Heart right ventricle (tissue), 16 donors: ENCODE measurements at regions not wholly inside any gene's neighbourhood (a gene's known extent, or its start where the extent isn't known, plus 50 kb on each side); places are given as distances from the start of the nearest gene placed in this dataset.

Experiments
- ATAC-seq, 8 donors: fragments of 200-7000 bp; cut with Tn5 transposase; one replicate each; pipeline ENCODE4 v1.9.1; 2020; ENCODE audit warnings: mild to moderate bottlenecking in 8 of 8, moderate library complexity in 8 of 8, moderate number of reproducible peaks in 1 of 8
- DNase-seq, 2 donors: peaks; one replicate each; pipeline ENCODE4 v3.0.0-alpha.2; 2020
- H3K27ac ChIP-seq, 10 donors: fragments of 200-600 bp; sonication (generic) in 2 of 10; one replicate each; pipeline versions ENCODE4 v1.5.0 to v1.8.0; 2020 to 2022; ENCODE audit warnings: mild to moderate bottlenecking in 3 of 10
- H3K27me3 ChIP-seq, 7 donors: fragments of 200-600 bp; one replicate each; pipeline ENCODE4 v1.8.0; 2021 to 2022; ENCODE audit warnings: mild to moderate bottlenecking in 2 of 7
- H3K36me3 ChIP-seq, 9 donors: fragments of 200-600 bp; sonication (generic) in 1 of 9; one replicate each; pipeline versions ENCODE4 v1.5.0 to v1.8.0; 2020 to 2022; ENCODE audit warnings: mild to moderate bottlenecking in 2 of 9
- H3K4me1 ChIP-seq, 9 donors: fragments of 200-600 bp; sonication (generic) in 1 of 9; one replicate each; pipeline versions ENCODE4 v1.5.0 to v1.8.0; 2020 to 2022; ENCODE audit warnings: mild to moderate bottlenecking in 4 of 9
- H3K4me3 ChIP-seq, 10 donors: fragments of 200-600 bp; sonication (generic) in 2 of 10; one replicate each; pipeline versions ENCODE4 v1.5.0 to v1.8.0; 2020 to 2022; ENCODE audit warnings: mild to moderate bottlenecking in 7 of 10, moderate library complexity in 2 of 10
- H3K9me3 ChIP-seq, 11 donors: fragments of 200-600 bp in 10 of 11; sonication (generic) in 2 of 11; one replicate each; pipeline versions ENCODE4 v1.5.0 to v1.8.0; 2013 to 2022; ENCODE audit warnings: mild to moderate bottlenecking in 2 of 11, control low read depth in 1 of 11, moderate library complexity in 1 of 11
- CTCF ChIP-seq, 9 donors: fragments of 200-600 bp; sonication (generic) in 2 of 9; IDR thresholded peaks; one replicate each; pipeline versions ENCODE4 v1.5.0 to v1.8.0; 2021 to 2022; ENCODE audit warnings: antibody characterized with exemption in 9 of 9, mild to moderate bottlenecking in 5 of 9, moderate library complexity in 1 of 9
- WGBS, 2 donors: extraction: QIAGEN DNeasy Blood & Tissue Kit; methylation state at CpG; one replicate each; pipeline ENCODE4 v1.1.7; 2013; ENCODE audit warnings: inconsistent platforms in 1 of 2; 5-methylcytosine and 5-hydroxymethylcytosine counted together
- intact Hi-C, 10 donors: fragments of 100-400 bp; cut with DNase I; formaldehyde crosslinking; loops; one replicate each; pipeline versions ENCODE4 v1.11.1 to v1.14.2; 2022
- donor health status: Arrhythmogenic right ventricular cardiomyopathy.
- donor health status: ischemic (EF 13 %, LVEDD 7.1; RV severe dilation, severe dysfunction).
- donor health status: healthy with polysubstance abuse.
- donor health status: DM: no; HTN: yes; CAD: no.
- donor health status: DM: no; HTN: no; CAD: no.
- donor health status: ischemic (EF 25% LVEDD 6.9; RV normal size, moderate dysfunction).
- donor health status: ischemic (EF 25% LVEDD 5.7; RV mildly dilated, moderate dysfunction).
- donor health status: healthy.
- donor health status: DM: yes; HTN: yes; CAD: no.
- donor health status: Ischemic cardiomyopathy.
- donor health status: ischemic (EF 35%, LVEDD 5.7; RV mildly dilated, moderate dysfunction).
- donor health status: nonischemic (EF 11% LVEDD 7.7; RV severe dilation, severe dysfunction).
- donor health status: DM: yes; HTN: yes; CAD: no.
- donor health status: PGD.
- donor health status: ischemic (EF 29% LVEDD 5.4; RV normal size, mild dysfunction).
- donor health status: nonischemic (EF 23%, LVEDD 6.1; RV moderate dilation, normal function).

- WGBS, 2 donors: 40 to 43% methylated on average over 3 of the region's 3 CpGs
- no peak for TF ChIP-seq CTCF (IDR thresholded peaks at IDR 0.05)
- ATAC-seq (peak in 1 of 8 donors; percentile 41), DNase-seq (no peak)
- H3K4me3 ChIP-seq: no peak overlapping the region
- peaks cover 0 to 9% (median 0%) of the 10 kb centered on the region in 11 donors for H3K9me3 ChIP-seq
- peaks cover 0 to 7% (median 0%) of the 10 kb centered on the region in 7 donors for H3K27me3 ChIP-seq
- no peaks in the 10 kb centered on the region for H3K36me3 ChIP-seq
- H3K27ac ChIP-seq: no peak overlapping the region
- H3K4me1 ChIP-seq: no peaks in the 10 kb centered on the region
- intact Hi-C loops: no loop called here
Measured at GRCh38 chr17:11182430-11182829, 58.6 kb upstream of the SHISA6 start.

GRCh38 chr17:11178581-11178980 is 62.4 kb upstream of the SHISA6 start:
- Histone ChIP-seq H3K9me3 (peaks cover 0 to 9% (median 0%) of the 10 kb centered on the region in 11 donors), H3K27ac (no peak overlapping the region), H3K36me3 (no peaks in the 10 kb centered on the region), H3K4me1 (no peaks in the 10 kb centered on the region), H3K4me3 (no peak overlapping the region), H3K27me3 (no peaks in the 10 kb centered on the region)
- DNase-seq (no peak), ATAC-seq (no peak)
- no peak for TF ChIP-seq CTCF (IDR thresholded peaks at IDR 0.05)
- intact Hi-C loops: loop anchor here in 1 of 10 donors (5.0 kb wide), 1 partner anchor 49 kb away; no protein-coding TSS in a partner anchor
- WGBS, 2 donors: 47 to 50% methylated on average over 3 of the region's 3 CpGs

GRCh38 chr17:11177340-11177739 is 63.7 kb upstream of the SHISA6 start:
- Histone ChIP-seq H3K4me1 (no peaks in the 10 kb centered on the region), H3K27me3 (no peaks in the 10 kb centered on the region), H3K27ac (no peak overlapping the region), H3K4me3 (no peak overlapping the region), H3K36me3 (no peaks in the 10 kb centered on the region), H3K9me3 (peaks cover 0 to 9% (median 0%) of the 10 kb centered on the region in 11 donors)
- ATAC-seq (no peak), DNase-seq (no peak)
- TF ChIP-seq CTCF (IDR thresholded peaks at IDR 0.05): no peak
- intact Hi-C loops: loop anchor here in 1 of 10 donors (5.0 kb wide), 1 partner anchor 50 kb away; no protein-coding TSS in a partner anchor
- WGBS, 2 donors: 75 to 79% methylated on average over 1 of the region's 1 CpG

GRCh38 chr17:11176549-11176948 is 64.5 kb upstream of the SHISA6 start:
- H3K27me3 ChIP-seq: peaks cover 0 to 6% (median 0%) of the 10 kb centered on the region in 7 donors
- ATAC-seq: peak in 3 of 8 donors; percentile 23 to 52 (median 39)
- peak in 1 of 2 donors; percentile 17 for DNase-seq
- no peak for TF ChIP-seq CTCF (IDR thresholded peaks at IDR 0.05)
- H3K4me1 ChIP-seq: no peaks in the 10 kb centered on the region
- H3K9me3 ChIP-seq: peaks cover 0 to 6% (median 0%) of the 10 kb centered on the region in 11 donors
- intact Hi-C loops: loop anchor here in 1 of 10 donors (5.0 kb wide), 1 partner anchor 51 kb away; no protein-coding TSS in a partner anchor
- H3K36me3 ChIP-seq: no peaks in the 10 kb centered on the region
- no peak overlapping the region for H3K4me3 ChIP-seq
- H3K27ac ChIP-seq: no peak overlapping the region
- 58 to 59% methylated on average over 7 of the region's 7 CpGs for WGBS, 2 donors
